ENCODE measurements at regions not wholly inside any gene's neighbourhood (a gene's known extent, or its start where the extent isn't known, plus 50 kb on each side); places are given as distances from the start of the nearest gene placed in this dataset.

DNA sequence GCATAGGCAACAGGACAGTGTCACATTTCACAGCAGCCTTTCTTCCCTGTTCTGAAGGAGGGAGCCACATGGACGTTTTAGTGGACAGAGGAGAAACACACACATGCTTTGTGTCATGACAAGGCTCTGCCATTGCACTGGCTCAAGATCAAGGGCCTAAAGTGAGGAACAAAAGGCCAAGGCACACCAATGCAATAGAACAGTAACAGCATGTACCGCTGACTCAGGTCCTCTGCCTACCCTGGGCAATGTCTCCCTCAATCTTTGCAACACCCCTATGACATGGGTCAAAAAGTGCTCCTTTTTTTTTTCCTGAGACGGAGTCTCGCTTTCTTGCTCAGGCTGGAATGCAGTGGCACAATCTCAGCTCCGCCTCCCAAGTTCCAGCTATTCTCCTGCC, 57.8 kb upstream of the SDK1 start:
- H3K4me3 ChIP-seq (replicated peaks in 1 of 2; ENCODE audit: low read depth in 2 of 2, low read length in 2 of 2): no peak overlapping the region
- DNase-seq (ENCODE audit: low read depth in 2 of 2): no peak
- TF ChIP-seq, protein P1, sequence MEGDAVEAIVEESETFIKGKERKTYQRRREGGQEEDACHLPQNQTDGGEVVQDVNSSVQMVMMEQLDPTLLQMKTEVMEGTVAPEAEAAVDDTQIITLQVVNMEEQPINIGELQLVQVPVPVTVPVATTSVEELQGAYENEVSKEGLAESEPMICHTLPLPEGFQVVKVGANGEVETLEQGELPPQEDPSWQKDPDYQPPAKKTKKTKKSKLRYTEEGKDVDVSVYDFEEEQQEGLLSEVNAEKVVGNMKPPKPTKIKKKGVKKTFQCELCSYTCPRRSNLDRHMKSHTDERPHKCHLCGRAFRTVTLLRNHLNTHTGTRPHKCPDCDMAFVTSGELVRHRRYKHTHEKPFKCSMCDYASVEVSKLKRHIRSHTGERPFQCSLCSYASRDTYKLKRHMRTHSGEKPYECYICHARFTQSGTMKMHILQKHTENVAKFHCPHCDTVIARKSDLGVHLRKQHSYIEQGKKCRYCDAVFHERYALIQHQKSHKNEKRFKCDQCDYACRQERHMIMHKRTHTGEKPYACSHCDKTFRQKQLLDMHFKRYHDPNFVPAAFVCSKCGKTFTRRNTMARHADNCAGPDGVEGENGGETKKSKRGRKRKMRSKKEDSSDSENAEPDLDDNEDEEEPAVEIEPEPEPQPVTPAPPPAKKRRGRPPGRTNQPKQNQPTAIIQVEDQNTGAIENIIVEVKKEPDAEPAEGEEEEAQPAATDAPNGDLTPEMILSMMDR (IDR thresholded peaks at IDR 0.05; ENCODE audit: low read depth, low read length): no peak

- no peak overlapping the region for H3K4me3 ChIP-seq (replicated peaks in 1 of 2; ENCODE audit: low read depth in 2 of 2, low read length in 2 of 2)
- TF ChIP-seq, protein P1 (IDR thresholded peaks at IDR 0.05; ENCODE audit: low read depth, low read length): no peak
- DNase-seq (ENCODE audit: low read depth in 2 of 2): no peak
These were observed 57.4 kb upstream of the SDK1 start for GRCh38 chr7:3243680-3244079.

GRCh38 chr7:3244241-3244814, 56.7 kb upstream of the SDK1 start:
- H3K4me3 ChIP-seq (replicated peaks in 1 of 2; ENCODE audit: low read depth in 2 of 2, low read length in 2 of 2): no peak overlapping the region
- DNase-seq (ENCODE audit: low read depth in 2 of 2): peak; percentile 16 to 65
- TF ChIP-seq, protein P1 (IDR thresholded peaks at IDR 0.05; ENCODE audit: low read depth, low read length): no peak

DNA sequence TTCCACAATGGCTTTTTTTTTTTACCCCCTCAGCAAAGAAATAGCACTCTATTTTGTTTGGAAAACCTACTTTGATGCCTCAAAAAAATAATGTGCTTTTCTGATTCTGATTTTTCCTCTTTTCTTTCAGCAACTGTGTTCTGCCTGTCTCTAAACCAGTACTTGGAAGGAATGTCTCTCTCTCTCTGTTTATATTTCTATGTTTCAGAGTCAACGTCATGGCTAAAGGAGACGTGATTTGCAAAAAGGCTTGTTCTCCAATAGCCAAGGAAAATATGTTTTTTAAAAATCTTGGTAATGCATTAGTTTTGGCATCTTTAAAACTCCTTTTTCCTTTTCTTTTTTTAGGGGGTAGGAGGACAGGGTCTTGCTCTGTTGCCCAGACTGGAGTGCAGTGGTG, 56.0 kb upstream of the SDK1 start:
- no peak for DNase-seq (ENCODE audit: low read depth in 2 of 2)
- TF ChIP-seq, protein P1 (IDR thresholded peaks at IDR 0.05; ENCODE audit: low read depth, low read length): no peak
- H3K4me3 ChIP-seq (replicated peaks in 1 of 2; ENCODE audit: low read depth in 2 of 2, low read length in 2 of 2): no peak overlapping the region

DNA sequence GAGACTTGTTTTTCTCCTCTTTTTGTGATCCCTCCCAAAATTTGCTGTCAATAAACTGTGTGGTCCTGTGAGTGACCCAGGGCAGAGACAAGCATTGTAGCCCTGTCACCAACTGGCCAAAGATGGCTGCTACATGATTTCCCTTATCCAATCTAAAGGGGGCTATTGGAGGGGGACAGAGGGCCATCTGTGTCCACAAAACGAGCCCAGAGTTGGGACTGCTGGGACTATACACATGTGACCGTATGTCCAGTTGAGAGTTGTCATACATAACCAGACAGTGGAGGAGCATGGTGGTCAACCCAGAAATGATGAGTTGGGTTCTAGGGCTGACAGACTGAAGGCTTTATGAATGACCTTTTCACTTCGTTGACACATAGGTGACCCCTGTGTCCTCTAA, 55.3 kb upstream of the SDK1 start:
- DNase-seq (ENCODE audit: low read depth in 2 of 2): no peak
- no peak overlapping the region for H3K4me3 ChIP-seq (replicated peaks in 1 of 2; ENCODE audit: low read depth in 2 of 2, low read length in 2 of 2)
- TF ChIP-seq, protein P1 (IDR thresholded peaks at IDR 0.05; ENCODE audit: low read depth, low read length): no peak

- TF ChIP-seq, protein P1 (IDR thresholded peaks at IDR 0.05; ENCODE audit: low read depth, low read length): no peak
- H3K4me3 ChIP-seq (replicated peaks in 1 of 2; ENCODE audit: low read depth in 2 of 2, low read length in 2 of 2): no peak overlapping the region
- no peak for DNase-seq (ENCODE audit: low read depth in 2 of 2)
These were observed 54.9 kb upstream of the SDK1 start for GRCh38 chr7:3246127-3246526.

DNA sequence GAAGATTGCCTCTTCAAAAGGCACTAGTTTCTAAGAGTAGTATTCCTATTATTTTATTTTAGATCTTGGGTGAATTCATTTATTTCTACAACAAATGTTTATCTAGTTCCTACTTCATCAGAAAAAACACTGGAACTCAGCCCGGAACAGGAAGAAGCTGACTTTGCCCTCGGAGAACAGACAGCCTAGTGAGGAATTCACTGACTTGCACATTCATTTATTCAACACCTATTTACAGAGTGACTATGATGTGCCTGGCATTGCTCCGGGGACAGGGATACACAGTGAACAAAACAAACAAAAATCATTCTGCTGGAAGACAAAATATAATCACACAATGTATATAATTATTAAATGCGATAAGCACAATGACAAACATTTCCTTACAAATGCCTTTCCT, 54.4 kb upstream of the SDK1 start:
- no peak for DNase-seq (ENCODE audit: low read depth in 2 of 2)
- TF ChIP-seq, protein P1 (IDR thresholded peaks at IDR 0.05; ENCODE audit: low read depth, low read length): no peak
- H3K4me3 ChIP-seq (replicated peaks in 1 of 2; ENCODE audit: low read depth in 2 of 2, low read length in 2 of 2): no peak overlapping the region

All from cardiac fibroblast (primary cell).